GM18507 (cell line): ENCODE measurements at regions not wholly inside any gene's neighbourhood (a gene's known extent, or its start where the extent isn't known, plus 50 kb on each side); places are given as distances from the start of the nearest gene placed in this dataset.

Experiments used
- DNase-seq: peaks from one replicate; pipeline ENCODE4 v3.0.0; 2011; ENCODE audit warnings: low read depth; ENCODE audit not compliant: insufficient read length; ENCODE audit errors: extremely low spot score
- FAIRE-seq: peaks from 2 replicates; lab custom pipeline; 2011; peaks lifted over from hg19 to GRCh38; lab: Jason Lieb, UNC

DNA sequence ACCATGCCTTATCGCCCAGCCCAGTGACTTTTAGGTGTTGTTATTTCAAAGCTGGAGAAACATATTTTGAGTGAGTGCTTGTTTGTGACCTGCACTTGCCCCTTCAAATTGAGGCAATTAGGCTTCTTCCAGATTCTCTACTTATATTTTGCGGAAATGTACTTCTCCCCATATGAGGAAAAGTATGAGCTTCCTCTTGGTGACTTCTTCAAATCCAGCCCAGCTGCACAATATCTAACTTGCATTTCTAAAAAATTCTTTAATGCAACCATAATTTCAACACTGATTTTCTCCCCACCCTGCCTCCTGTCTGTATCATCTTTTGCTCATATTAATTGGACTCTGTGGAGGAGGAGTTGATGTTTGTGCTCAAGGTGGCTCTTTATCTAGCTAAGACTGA lies 391.2 kb upstream of the POU3F3 start:
- FAIRE-seq (no peak), DNase-seq (no peak)

- FAIRE-seq (no peak), DNase-seq (no peak)
Observed at GRCh38 chr2:104465981-104466380, 387.9 kb upstream of the POU3F3 start.

GRCh38 chr2:104468846-104469245 lies 385.1 kb upstream of the POU3F3 start:
- FAIRE-seq (no peak), DNase-seq (no peak)

GRCh38 chr2:104472076-104472475 lies 381.8 kb upstream of the POU3F3 start:
- FAIRE-seq = no peak
- no peak for DNase-seq

GRCh38 chr2:104473546-104473945 lies 380.4 kb upstream of the POU3F3 start:
- no peak for DNase-seq
- no peak for FAIRE-seq

DNA sequence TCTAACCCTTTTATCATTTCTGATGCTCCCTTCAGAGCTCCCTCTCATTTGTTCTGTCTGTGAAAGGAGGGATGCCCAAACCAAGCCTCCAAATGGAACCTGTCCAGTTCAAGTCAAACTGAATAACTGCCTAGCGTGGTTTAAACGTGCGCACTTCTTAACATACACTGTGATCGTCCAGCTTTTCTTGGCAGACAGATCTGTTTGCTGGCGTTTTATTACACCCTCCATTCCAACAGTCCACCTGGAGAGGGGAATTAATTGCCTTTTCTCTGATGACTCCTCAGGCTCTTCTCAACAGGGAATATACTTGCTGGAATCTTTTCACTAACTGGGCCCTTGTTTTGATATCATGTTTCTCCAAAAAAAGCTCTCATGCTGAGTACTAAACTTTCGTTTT lies 379.2 kb upstream of the POU3F3 start:
- no peak for DNase-seq
- FAIRE-seq = no peak

DNA sequence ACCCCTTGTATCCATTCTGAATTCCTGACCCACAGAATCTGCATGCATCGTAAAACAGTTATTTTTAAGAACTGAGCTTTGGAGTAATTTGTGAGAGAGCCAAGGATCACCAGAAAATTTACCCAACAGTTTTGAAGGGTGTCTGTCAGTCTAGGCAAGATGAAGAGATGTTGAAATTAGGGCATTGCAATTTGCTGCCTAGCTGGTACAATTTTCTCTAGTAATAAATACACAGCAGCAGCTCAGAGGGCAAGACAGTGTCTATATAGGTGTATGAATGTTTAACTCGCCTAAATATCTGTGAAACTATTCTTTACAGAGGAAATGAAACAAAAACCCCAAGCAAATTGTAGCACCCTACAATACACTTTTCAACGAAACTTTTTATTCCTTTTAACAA lies 377.8 kb upstream of the POU3F3 start:
- DNase-seq (no peak), FAIRE-seq (no peak)

- DNase-seq (no peak), FAIRE-seq (no peak)
Observed at GRCh38 chr2:104476563-104476988, 377.3 kb upstream of the POU3F3 start.

DNA sequence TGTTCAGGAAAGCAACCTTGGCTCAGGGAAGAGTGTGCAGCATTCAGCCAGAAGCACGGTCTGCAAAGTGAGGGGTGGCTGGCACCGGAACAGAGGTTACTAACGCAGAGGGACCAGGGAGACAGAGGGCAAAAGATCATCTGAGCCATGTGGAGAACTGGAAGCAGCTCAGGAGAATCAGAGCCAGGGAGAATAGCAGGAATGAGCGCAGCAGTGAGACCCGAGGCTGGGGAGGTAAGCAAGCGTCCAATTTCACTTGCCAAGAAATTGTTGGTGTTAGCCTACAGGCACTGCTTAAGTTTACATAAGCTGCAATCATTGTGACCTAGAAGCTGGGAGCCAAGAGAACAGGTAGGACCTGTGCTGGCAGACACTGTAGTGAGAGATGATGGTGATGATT lies 372.6 kb upstream of the POU3F3 start:
- DNase-seq = no peak
- FAIRE-seq = no peak

DNA sequence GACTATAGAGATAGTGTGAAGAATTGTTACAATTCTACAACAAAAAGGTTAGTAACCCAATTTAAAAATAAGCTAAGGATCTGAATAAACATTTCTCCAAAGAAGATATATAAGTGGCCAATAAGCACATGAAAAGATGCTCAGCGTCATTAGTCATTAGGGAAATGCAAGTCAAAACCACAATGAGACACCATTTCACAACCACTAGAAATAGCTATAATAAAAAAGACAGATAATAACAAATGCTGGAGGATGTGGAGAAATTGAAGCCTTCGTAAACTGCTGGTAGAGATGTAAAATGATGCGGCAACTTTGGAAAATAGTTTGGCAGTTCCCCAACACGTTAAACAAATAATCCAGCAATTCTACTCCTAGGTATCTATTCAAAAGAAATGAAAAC lies 366.5 kb upstream of the POU3F3 start:
- no peak for FAIRE-seq
- DNase-seq = no peak

- DNase-seq (no peak), FAIRE-seq (no peak)
Observed at GRCh38 chr2:104493698-104494097, 360.2 kb upstream of the POU3F3 start.

- no peak for FAIRE-seq
- no peak for DNase-seq
Observed at GRCh38 chr2:104501342-104501741, 352.6 kb upstream of the POU3F3 start.

- no peak for FAIRE-seq
Observed at GRCh38 chr2:104501929-104502328, 352.0 kb upstream of the POU3F3 start.

GRCh38 chr2:104502901-104503300 lies 351.0 kb upstream of the POU3F3 start:
- DNase-seq (no peak), FAIRE-seq (no peak)

More at GRCh38 chr2:104501929-104502328, 352.0 kb upstream of the POU3F3 start:
- no peak for DNase-seq

GRCh38 chr2:104504331-104505073 lies 349.4 kb upstream of the POU3F3 start:
- FAIRE-seq (no peak), DNase-seq (no peak)

DNA sequence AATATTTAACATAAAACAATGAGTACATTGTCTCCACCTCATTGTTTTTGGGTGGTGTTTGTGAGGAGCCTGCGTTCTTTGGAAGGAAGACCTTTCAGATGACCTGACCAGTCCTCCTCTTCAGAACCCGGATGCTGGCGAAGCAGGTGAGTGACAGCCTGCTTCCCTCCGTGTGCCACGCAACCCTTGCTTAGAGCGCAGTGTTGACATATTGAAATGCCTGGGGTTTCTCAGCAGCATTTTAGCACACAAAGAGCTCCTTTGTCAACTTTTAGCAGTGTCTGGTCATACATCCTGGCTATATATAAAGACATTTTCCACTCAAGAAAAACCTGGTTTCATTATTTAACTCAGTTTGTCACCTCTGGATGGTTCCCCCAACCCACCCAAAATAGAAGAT lies 335.7 kb upstream of the POU3F3 start:
- no peak for FAIRE-seq
- no peak for DNase-seq

DNA sequence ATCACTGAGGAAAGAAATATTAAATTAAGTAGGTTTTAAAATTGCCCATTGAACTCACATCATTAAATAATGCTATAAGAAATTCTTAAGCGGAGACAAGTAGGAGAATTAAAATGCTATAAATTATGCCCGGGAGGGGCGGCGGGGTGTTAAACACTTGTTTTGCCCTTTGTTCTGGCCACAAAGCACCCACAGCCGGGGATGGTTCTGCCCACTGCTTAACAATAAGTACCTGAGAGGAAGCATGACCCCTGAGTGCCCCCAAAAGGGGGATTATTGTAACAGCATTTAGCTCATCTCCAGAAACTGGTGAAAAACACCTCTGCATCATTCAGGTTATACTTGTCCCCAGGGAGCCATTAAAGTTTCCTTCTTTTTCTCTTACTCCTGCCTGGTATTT lies 332.7 kb upstream of the POU3F3 start:
- no peak for FAIRE-seq
- DNase-seq = no peak

- no peak for FAIRE-seq
- DNase-seq = no peak
Observed at GRCh38 chr2:104523921-104524320, 330.0 kb upstream of the POU3F3 start.

DNA sequence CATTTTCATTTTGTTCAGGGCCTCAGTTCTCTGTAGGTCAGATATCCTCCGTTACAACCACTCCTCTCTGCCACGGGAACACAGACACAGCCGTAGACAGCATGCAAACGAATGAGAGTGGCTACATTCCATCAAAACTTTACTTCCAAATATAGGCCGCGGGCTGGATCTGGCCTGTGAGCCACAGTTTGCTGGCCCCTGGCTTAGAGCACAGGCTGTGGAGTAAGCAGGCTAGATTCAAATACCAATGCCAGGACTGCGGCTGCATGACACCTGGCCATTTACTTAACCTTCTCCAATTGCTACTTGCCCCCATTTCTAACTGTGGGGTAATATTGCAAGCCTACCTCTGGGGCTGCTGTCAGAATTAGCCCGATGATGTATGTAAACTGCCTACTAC lies 325.8 kb upstream of the POU3F3 start:
- no peak for FAIRE-seq
- no peak for DNase-seq

DNA sequence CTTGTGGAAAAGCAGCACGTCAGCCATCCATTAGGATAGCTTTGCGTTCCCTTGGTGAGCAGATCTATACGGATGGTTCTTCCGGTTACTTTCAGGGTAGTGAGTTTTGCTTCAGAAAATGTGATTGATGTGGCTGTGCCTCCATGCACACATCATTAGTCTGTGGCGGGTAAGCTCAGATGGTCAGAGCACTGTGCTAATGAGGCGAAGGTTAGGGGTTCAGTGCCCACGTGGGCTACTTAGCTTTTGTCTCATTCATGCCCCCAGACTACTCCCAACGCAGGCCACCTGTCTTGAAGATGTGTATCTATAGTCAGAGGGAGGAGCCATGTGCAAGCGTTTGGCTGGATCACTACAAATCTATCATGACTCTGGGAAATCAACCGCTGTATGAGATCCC lies 322.8 kb upstream of the POU3F3 start:
- FAIRE-seq = no peak
- no peak for DNase-seq

GRCh38 chr2:104537116-104537515 lies 316.8 kb upstream of the POU3F3 start:
- no peak for FAIRE-seq

DNA sequence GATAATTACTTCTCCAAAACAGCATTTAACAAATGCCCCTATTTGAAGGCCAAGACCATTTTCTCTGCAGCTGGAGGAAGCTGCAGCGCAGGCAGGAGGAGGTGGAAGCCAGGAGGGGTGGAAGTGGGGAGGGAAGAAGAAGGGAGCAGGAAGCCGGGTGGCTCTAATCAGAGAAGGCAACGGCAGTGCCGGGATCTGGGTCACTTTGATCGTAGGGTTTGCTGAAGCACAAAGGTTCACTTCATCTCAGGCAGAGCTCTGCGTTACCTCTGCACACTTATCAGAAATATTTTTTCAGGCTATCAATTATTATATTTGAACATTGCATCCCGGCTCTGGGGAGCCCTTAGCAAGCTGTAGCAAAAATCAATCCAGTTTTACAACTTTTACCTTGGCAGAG lies 315.8 kb upstream of the POU3F3 start:
- DNase-seq = no peak
- no peak for FAIRE-seq

More at GRCh38 chr2:104537116-104537515, 316.8 kb upstream of the POU3F3 start:
- no peak for DNase-seq
